SK-N-SH (cell line): ENCODE measurements at regions not wholly inside any gene's neighbourhood (a gene's known extent, or its start where the extent isn't known, plus 50 kb on each side); places are given as distances from the start of the nearest gene placed in this dataset.

Experiments
- CHD2 ChIP-seq: fragments of 150-350 bp; IDR thresholded peaks from 2 replicates; pipeline ENCODE4 v1.6.1; 2018; ENCODE audit warnings: low read length; ENCODE audit not compliant: partially characterized antibody
- EP300 ChIP-seq, 2 experiments: IDR thresholded peaks; 2 replicates each; pipeline versions ENCODE4 v1.4.0 to v1.6.1; 2012; ENCODE audit warnings: borderline replicate concordance in 1 of 2, low read depth in 1 of 2, low read length in 1 of 2
- EZH2phosphoT487 ChIP-seq: fragments of 200-600 bp; sonication (generic); IDR thresholded peaks from 2 replicates; pipeline ENCODE4 v1.6.1; 2017; ENCODE audit warnings: low read depth, mixed run types, mild to moderate bottlenecking, antibody characterized with exemption, moderate library complexity, borderline replicate concordance
- FOXJ3 ChIP-seq: sonication (generic); formaldehyde crosslinking; IDR thresholded peaks from 2 replicates; pipeline ENCODE4 v1.5.1; 2020; ENCODE audit warnings: mild to moderate bottlenecking, missing genetic modification reagents
- FOXM1 ChIP-seq: IDR thresholded peaks from 2 replicates; pipeline ENCODE4 v1.4.0; 2012; ENCODE audit warnings: low read depth, mild to moderate bottlenecking
- IRF3 ChIP-seq: fragments of 150-350 bp; IDR thresholded peaks from 2 replicates; pipeline ENCODE4 v1.6.1; 2016; ENCODE audit warnings: mild to moderate bottlenecking, low read depth, low read length
- MEF2A ChIP-seq: IDR thresholded peaks from 2 replicates; pipeline ENCODE4 v1.4.0; 2012; ENCODE audit warnings: low read depth, borderline replicate concordance
- NFIC ChIP-seq: IDR thresholded peaks from 2 replicates; pipeline ENCODE4 v1.4.0; 2012; ENCODE audit warnings: borderline replicate concordance
- NRF1 ChIP-seq: IDR thresholded peaks from 2 replicates; pipeline ENCODE4 v1.6.1; 2012; ENCODE audit warnings: low read depth, mild to moderate bottlenecking, low read length
- POLR2AphosphoS5 ChIP-seq: IDR thresholded peaks from 2 replicates; pipeline ENCODE4 v1.6.1; 2012; ENCODE audit warnings: low read depth, low read length
- RAD21 ChIP-seq: IDR thresholded peaks from 2 replicates; pipeline ENCODE4 v1.6.1; 2012; ENCODE audit warnings: mild to moderate bottlenecking, low read length
- RCOR1 ChIP-seq: fragments of 150-350 bp; IDR thresholded peaks from 2 replicates; pipeline ENCODE4 v1.6.1; 2017; ENCODE audit warnings: antibody characterized with exemption, low read length
- RXRA ChIP-seq: IDR thresholded peaks from 2 replicates; pipeline ENCODE4 v1.4.0; 2012; ENCODE audit warnings: low read depth, mild to moderate bottlenecking, borderline replicate concordance
- SIN3A ChIP-seq: IDR thresholded peaks from 2 replicates; pipeline ENCODE4 v1.6.1; 2012; ENCODE audit warnings: low read depth, mild to moderate bottlenecking, low read length, moderate library complexity, borderline replicate concordance
- TCF12 ChIP-seq: IDR thresholded peaks from 2 replicates; pipeline ENCODE4 v1.4.0; 2012
- TEAD4 ChIP-seq: IDR thresholded peaks from 2 replicates; pipeline ENCODE4 v1.4.0; 2012; ENCODE audit warnings: mild to moderate bottlenecking, borderline replicate concordance; ENCODE audit not compliant: insufficient read depth
- TF ChIP-seq, protein P1 (sequence below): IDR thresholded peaks from 2 replicates; pipeline ENCODE4 v1.6.1; 2012; ENCODE audit warnings: mild to moderate bottlenecking, low read depth, low read length, moderate library complexity
- TF ChIP-seq, protein P2 (sequence below): IDR thresholded peaks from 2 replicates; pipeline ENCODE4; 2012

GRCh38 chr11:15586741-15587473 is 472.2 kb downstream of the INSC start (continued):
- peak in 1 of 2 experiments; percentile 88; a peak in 2 of 4 replicates for TF ChIP-seq EP300 (IDR thresholded peaks at IDR 0.05; ENCODE audit: borderline replicate concordance in 1 of 2, low read depth in 1 of 2, low read length in 1 of 2)
- TF ChIP-seq, protein P1, sequence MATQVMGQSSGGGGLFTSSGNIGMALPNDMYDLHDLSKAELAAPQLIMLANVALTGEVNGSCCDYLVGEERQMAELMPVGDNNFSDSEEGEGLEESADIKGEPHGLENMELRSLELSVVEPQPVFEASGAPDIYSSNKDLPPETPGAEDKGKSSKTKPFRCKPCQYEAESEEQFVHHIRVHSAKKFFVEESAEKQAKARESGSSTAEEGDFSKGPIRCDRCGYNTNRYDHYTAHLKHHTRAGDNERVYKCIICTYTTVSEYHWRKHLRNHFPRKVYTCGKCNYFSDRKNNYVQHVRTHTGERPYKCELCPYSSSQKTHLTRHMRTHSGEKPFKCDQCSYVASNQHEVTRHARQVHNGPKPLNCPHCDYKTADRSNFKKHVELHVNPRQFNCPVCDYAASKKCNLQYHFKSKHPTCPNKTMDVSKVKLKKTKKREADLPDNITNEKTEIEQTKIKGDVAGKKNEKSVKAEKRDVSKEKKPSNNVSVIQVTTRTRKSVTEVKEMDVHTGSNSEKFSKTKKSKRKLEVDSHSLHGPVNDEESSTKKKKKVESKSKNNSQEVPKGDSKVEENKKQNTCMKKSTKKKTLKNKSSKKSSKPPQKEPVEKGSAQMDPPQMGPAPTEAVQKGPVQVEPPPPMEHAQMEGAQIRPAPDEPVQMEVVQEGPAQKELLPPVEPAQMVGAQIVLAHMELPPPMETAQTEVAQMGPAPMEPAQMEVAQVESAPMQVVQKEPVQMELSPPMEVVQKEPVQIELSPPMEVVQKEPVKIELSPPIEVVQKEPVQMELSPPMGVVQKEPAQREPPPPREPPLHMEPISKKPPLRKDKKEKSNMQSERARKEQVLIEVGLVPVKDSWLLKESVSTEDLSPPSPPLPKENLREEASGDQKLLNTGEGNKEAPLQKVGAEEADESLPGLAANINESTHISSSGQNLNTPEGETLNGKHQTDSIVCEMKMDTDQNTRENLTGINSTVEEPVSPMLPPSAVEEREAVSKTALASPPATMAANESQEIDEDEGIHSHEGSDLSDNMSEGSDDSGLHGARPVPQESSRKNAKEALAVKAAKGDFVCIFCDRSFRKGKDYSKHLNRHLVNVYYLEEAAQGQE: no peak
- TF ChIP-seq NRF1: no peak
- TF ChIP-seq, protein P2, sequence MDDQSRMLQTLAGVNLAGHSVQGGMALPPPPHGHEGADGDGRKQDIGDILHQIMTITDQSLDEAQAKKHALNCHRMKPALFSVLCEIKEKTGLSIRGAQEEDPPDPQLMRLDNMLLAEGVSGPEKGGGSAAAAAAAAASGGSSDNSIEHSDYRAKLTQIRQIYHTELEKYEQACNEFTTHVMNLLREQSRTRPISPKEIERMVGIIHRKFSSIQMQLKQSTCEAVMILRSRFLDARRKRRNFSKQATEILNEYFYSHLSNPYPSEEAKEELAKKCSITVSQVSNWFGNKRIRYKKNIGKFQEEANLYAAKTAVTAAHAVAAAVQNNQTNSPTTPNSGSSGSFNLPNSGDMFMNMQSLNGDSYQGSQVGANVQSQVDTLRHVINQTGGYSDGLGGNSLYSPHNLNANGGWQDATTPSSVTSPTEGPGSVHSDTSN: no peak
- no peak for TF ChIP-seq EZH2phosphoT487
- no peak for TF ChIP-seq SIN3A
- no peak for TF ChIP-seq MEF2A
- TF ChIP-seq POLR2AphosphoS5: no peak
- no peak for TF ChIP-seq FOXM1
- TF ChIP-seq RAD21: no peak
- no peak for TF ChIP-seq FOXJ3 (CRISPR knock-in tag)
- no peak for TF ChIP-seq NFIC
- TF ChIP-seq RXRA: no peak
- TF ChIP-seq IRF3: no peak
- TF ChIP-seq RCOR1: peak; percentile 67
- TF ChIP-seq TEAD4: 0 out of 2 replicates have a peak, but pooled peaks have one; percentile 16
- peak; percentile 33; the same call in 1 of the 2 replicates for TF ChIP-seq TCF12
- no peak for TF ChIP-seq CHD2
